ENCODE measurements at regions not wholly inside any gene's neighbourhood (a gene's known extent, or its start where the extent isn't known, plus 50 kb on each side); places are given as distances from the start of the nearest gene placed in this dataset.

GRCh38 chr10:9015005-9015404, 960.5 kb downstream of the GATA3 start:
- intact Hi-C loops (cut with DNase I), result no loop called here
- H3K4me3 ChIP-seq, result no peak overlapping the region
- no peak overlapping the region for H3K27ac ChIP-seq
- WGBS, result 78% methylated on average over 2 of the region's 2 CpGs
- H3K36me3 ChIP-seq, result no peaks in the 10 kb centered on the region
- DNase-seq (ENCODE audit: low spot score), result no peak
- no peaks in the 10 kb centered on the region for H3K4me1 ChIP-seq (replicated peaks)
- no peaks in the 10 kb centered on the region for H3K9me3 ChIP-seq
- H3K27me3 ChIP-seq (replicated peaks; ENCODE audit: insufficient read depth), result no peaks in the 10 kb centered on the region
- TF ChIP-seq, protein P1, sequence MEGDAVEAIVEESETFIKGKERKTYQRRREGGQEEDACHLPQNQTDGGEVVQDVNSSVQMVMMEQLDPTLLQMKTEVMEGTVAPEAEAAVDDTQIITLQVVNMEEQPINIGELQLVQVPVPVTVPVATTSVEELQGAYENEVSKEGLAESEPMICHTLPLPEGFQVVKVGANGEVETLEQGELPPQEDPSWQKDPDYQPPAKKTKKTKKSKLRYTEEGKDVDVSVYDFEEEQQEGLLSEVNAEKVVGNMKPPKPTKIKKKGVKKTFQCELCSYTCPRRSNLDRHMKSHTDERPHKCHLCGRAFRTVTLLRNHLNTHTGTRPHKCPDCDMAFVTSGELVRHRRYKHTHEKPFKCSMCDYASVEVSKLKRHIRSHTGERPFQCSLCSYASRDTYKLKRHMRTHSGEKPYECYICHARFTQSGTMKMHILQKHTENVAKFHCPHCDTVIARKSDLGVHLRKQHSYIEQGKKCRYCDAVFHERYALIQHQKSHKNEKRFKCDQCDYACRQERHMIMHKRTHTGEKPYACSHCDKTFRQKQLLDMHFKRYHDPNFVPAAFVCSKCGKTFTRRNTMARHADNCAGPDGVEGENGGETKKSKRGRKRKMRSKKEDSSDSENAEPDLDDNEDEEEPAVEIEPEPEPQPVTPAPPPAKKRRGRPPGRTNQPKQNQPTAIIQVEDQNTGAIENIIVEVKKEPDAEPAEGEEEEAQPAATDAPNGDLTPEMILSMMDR (IDR thresholded peaks at IDR 0.05), result no peak
- TF ChIP-seq POLR2AphosphoS5 (IDR thresholded peaks at IDR 0.05), result no peak
- TF ChIP-seq POLR2A (IDR thresholded peaks at IDR 0.05), result no peak

DNA sequence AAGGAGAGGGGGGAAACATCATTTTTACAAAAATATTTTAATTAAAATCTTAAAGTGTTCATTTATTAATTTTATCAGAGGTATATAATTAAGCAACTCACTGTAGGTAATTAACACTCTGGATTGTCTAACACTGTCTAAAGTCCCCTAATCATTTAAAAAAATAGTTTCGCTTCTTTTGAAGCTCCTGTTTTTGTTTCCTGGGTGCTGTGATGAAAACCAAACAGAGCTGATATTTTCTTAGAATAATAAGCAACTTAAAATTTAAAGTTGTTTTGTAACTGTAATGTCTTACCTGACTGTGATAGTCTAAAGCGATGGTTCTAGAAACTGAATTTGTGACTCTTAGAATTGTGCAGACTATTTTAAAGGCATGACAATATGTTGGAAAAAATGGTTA, 961.0 kb downstream of the GATA3 start:
- DNase-seq (ENCODE audit: low spot score), result no peak
- Histone ChIP-seq H3K27ac (no peak overlapping the region), H3K9me3 (no peaks in the 10 kb centered on the region), H3K27me3 (replicated peaks; ENCODE audit: insufficient read depth) (no peaks in the 10 kb centered on the region), H3K36me3 (no peaks in the 10 kb centered on the region), H3K4me3 (no peak overlapping the region), H3K4me1 (replicated peaks) (no peaks in the 10 kb centered on the region)
- 98% methylated on average over 2 of the region's 2 CpGs for WGBS
- intact Hi-C loops (cut with DNase I), result no loop called here
- TF ChIP-seq POLR2A (IDR thresholded peaks at IDR 0.05) (no peak), POLR2AphosphoS5 (IDR thresholded peaks at IDR 0.05) (no peak)
- TF ChIP-seq, protein P1 (IDR thresholded peaks at IDR 0.05), result no peak

DNA sequence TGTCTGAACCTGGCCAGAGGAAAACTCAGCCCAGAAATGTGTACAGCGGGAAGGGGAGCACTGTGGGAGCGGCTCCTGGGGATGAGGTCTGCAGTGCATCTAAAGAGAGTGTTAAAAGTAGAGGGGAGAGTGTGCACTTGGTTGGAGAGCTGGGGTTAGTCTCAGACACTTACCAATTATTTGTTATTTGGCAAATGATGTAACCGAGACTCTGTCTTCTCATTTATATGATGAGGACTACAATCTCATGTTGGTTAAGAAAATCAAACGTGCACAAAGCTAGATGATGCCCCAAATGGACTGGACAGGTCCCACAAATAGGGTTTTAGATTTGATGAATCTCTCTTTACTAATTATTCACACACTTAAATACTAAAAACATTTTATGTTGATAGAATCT, 962.4 kb downstream of the GATA3 start:
- TF ChIP-seq POLR2AphosphoS5 (IDR thresholded peaks at IDR 0.05) (no peak), POLR2A (IDR thresholded peaks at IDR 0.05) (no peak)
- TF ChIP-seq, protein P1 (IDR thresholded peaks at IDR 0.05), result no peak
- no peak overlapping the region for H3K27ac ChIP-seq
- intact Hi-C loops (cut with DNase I), result no loop called here
- H3K36me3 ChIP-seq, result no peaks in the 10 kb centered on the region
- WGBS, result 91% methylated on average over 4 of the region's 4 CpGs
- DNase-seq (ENCODE audit: low spot score), result no peak
- H3K4me3 ChIP-seq, result no peak overlapping the region
- no peaks in the 10 kb centered on the region for H3K9me3 ChIP-seq
- no peaks in the 10 kb centered on the region for H3K27me3 ChIP-seq (replicated peaks; ENCODE audit: insufficient read depth)
- no peaks in the 10 kb centered on the region for H3K4me1 ChIP-seq (replicated peaks)

GRCh38 chr10:9018195-9019173, 964.0 kb downstream of the GATA3 start:
- H3K36me3 ChIP-seq, result no peaks in the 10 kb centered on the region
- no peak overlapping the region for H3K4me3 ChIP-seq
- no peaks in the 10 kb centered on the region for H3K27me3 ChIP-seq (replicated peaks; ENCODE audit: insufficient read depth)
- WGBS, result 86% methylated on average over 7 of the region's 7 CpGs
- H3K4me1 ChIP-seq (replicated peaks), result no peaks in the 10 kb centered on the region
- H3K9me3 ChIP-seq, result no peaks in the 10 kb centered on the region
- intact Hi-C loops (cut with DNase I), result no loop called here
- no peak overlapping the region for H3K27ac ChIP-seq
- TF ChIP-seq POLR2AphosphoS5 (IDR thresholded peaks at IDR 0.05) (no peak), POLR2A (IDR thresholded peaks at IDR 0.05) (no peak)
- TF ChIP-seq, protein P1 (IDR thresholded peaks at IDR 0.05), result no peak
- no peak for DNase-seq (ENCODE audit: low spot score)

- no peaks in the 10 kb centered on the region for H3K36me3 ChIP-seq
- TF ChIP-seq POLR2A (IDR thresholded peaks at IDR 0.05) (no peak), POLR2AphosphoS5 (IDR thresholded peaks at IDR 0.05) (no peak)
- TF ChIP-seq, protein P1 (IDR thresholded peaks at IDR 0.05), result no peak
- no peak for DNase-seq (ENCODE audit: low spot score)
- WGBS, result 56% methylated on average over 3 of the region's 3 CpGs
- no peak overlapping the region for H3K27ac ChIP-seq
- H3K4me3 ChIP-seq, result no peak overlapping the region
- no peaks in the 10 kb centered on the region for H3K27me3 ChIP-seq (replicated peaks; ENCODE audit: insufficient read depth)
- H3K9me3 ChIP-seq, result no peaks in the 10 kb centered on the region
- intact Hi-C loops (cut with DNase I), result no loop called here
- H3K4me1 ChIP-seq (replicated peaks), result no peaks in the 10 kb centered on the region
Measured at GRCh38 chr10:9023206-9023605, 968.7 kb downstream of the GATA3 start.
